ENCODE measurements at regions not wholly inside any gene's neighbourhood (a gene's known extent, or its start where the extent isn't known, plus 50 kb on each side); places are given as distances from the start of the nearest gene placed in this dataset.

DNA sequence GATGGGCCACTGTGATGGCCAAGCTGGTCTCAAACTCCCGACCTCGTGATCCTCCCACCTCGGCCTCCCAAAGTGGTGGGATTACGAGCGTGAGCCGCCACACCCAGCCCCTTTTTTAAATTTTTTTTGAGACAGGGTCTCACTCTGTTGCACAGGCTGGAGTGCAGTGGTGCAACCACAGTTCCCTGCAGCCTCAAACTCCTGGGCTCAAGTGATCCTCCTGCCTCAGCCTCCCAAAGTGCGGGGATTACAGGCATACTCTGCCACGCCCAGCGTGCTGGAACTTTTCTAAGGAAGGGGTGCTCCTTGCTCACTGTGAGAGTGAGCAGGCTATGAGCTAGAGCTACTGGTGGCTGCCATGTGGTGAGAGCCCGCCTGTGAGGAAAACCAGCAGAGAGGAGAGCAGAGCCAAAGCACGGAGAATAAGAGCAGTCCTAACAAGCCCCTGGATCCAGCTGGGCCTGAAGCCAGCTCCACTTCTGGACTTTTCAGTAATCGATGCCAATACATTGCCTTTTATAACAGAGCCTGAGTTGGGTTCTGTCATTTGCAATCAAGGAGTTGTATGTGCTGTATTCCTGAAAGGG, 75.5 kb upstream of the UNC5A start:
- DNase-seq (ENCODE audit: extremely low spot score, unreplicated experiment) = peak; percentile 51
- Mint-ChIP-seq H3K4me1 (ENCODE audit: unreplicated experiment) (peaks cover 23% of the 10 kb centered on the region), H3K9me3 (no peaks in the 10 kb centered on the region), H3K27ac (no peak overlapping the region), H3K36me3 (no peaks in the 10 kb centered on the region), H3K27me3 (peaks cover 29% of the 10 kb centered on the region), H3K4me3 (no peak overlapping the region)
- TF ChIP-seq, protein P1, sequence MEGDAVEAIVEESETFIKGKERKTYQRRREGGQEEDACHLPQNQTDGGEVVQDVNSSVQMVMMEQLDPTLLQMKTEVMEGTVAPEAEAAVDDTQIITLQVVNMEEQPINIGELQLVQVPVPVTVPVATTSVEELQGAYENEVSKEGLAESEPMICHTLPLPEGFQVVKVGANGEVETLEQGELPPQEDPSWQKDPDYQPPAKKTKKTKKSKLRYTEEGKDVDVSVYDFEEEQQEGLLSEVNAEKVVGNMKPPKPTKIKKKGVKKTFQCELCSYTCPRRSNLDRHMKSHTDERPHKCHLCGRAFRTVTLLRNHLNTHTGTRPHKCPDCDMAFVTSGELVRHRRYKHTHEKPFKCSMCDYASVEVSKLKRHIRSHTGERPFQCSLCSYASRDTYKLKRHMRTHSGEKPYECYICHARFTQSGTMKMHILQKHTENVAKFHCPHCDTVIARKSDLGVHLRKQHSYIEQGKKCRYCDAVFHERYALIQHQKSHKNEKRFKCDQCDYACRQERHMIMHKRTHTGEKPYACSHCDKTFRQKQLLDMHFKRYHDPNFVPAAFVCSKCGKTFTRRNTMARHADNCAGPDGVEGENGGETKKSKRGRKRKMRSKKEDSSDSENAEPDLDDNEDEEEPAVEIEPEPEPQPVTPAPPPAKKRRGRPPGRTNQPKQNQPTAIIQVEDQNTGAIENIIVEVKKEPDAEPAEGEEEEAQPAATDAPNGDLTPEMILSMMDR (conservative IDR thresholded peaks at IDR 0.05) = no peak

DNA sequence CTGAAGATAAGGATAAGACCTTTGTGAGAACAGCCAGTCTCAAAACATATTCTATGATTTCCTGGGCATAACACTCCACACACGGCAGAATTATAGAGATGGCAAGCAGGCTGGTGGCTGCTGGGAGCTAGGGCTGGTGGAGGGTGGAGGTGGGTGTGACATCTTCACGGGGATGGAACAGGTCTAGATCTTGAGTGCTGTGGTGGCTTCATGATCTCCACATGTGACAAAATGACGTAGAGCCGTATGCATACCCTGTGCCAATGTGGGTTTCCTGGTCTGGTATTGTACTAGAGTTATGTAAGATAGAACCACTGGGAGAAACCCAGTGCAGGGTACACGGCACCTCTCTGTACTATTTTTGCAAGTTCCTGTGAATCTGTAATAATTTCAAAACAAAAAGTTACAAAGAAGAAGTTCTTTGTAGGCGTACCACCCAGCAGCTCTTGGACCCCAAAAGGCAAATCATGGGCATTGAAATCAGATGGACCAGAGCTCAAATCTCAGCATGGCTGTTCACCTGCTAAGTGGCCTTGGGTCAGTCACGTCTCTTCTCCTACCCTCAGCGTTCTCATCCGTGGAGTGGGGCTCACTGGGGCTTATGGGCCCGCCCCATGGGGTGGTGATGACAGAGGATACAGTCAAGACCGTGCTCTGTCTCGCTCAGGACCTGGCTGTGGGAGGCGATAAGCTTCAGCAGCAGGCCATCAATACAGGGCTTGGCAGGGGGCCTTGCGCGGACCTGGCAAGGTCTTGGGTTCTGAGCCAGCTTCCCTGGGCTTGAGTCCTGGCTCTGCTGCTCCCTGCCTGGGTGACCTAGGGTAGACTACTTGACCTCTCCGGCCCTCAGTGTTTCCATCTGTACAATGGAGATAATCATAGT, 74.7 kb upstream of the UNC5A start:
- H3K4me3 Mint-ChIP-seq = no peak overlapping the region
- TF ChIP-seq, protein P1 (conservative IDR thresholded peaks at IDR 0.05) = no peak
- peaks cover 34% of the 10 kb centered on the region for H3K27me3 Mint-ChIP-seq
- H3K27ac Mint-ChIP-seq = no peak overlapping the region
- peaks cover 27% of the 10 kb centered on the region for H3K4me1 Mint-ChIP-seq (ENCODE audit: unreplicated experiment)
- DNase-seq (ENCODE audit: extremely low spot score, unreplicated experiment) = peak; percentile 63
- H3K9me3 Mint-ChIP-seq = no peaks in the 10 kb centered on the region
- no peaks in the 10 kb centered on the region for H3K36me3 Mint-ChIP-seq

DNA sequence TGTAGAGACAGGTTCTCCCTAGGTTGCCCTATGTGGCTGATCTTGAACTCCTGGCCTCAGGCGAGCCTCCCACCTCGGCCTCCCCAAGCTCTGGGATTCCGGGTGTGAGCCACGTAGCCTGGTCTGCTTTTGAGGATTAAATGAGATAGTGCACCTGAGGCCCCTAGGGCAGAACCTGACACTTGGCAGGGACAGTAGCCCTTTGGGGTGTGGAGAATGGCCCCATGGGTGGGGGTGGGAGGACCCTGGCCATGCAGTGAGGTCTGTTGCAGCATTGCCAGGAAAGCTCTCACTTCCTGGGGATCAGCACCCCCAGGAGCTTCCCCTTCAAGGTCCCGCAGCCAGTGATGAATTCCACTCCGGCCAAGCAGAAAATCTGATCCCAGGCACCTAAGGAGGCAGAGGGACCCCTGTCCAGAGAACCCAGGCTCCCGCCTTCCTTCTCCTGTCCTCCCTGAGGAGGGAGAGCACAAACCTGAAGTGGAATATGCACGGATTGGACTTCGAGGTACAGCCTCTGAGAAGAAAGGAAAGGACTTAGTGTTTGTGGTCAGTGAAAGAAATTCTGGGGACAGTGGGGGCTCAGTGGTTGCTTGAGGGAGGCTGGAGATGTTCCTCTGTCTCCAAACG, 73.9 kb upstream of the UNC5A start:
- peak; percentile 62 for DNase-seq (ENCODE audit: extremely low spot score, unreplicated experiment)
- Mint-ChIP-seq H3K27ac (peak overlapping the region; percentile 33), H3K4me3 (peak overlapping the region; percentile 40), H3K4me1 (ENCODE audit: unreplicated experiment) (peaks cover 28% of the 10 kb centered on the region), H3K36me3 (no peaks in the 10 kb centered on the region), H3K27me3 (peaks cover 28% of the 10 kb centered on the region), H3K9me3 (no peaks in the 10 kb centered on the region)
- TF ChIP-seq, protein P1 (conservative IDR thresholded peaks at IDR 0.05) = no peak

DNA sequence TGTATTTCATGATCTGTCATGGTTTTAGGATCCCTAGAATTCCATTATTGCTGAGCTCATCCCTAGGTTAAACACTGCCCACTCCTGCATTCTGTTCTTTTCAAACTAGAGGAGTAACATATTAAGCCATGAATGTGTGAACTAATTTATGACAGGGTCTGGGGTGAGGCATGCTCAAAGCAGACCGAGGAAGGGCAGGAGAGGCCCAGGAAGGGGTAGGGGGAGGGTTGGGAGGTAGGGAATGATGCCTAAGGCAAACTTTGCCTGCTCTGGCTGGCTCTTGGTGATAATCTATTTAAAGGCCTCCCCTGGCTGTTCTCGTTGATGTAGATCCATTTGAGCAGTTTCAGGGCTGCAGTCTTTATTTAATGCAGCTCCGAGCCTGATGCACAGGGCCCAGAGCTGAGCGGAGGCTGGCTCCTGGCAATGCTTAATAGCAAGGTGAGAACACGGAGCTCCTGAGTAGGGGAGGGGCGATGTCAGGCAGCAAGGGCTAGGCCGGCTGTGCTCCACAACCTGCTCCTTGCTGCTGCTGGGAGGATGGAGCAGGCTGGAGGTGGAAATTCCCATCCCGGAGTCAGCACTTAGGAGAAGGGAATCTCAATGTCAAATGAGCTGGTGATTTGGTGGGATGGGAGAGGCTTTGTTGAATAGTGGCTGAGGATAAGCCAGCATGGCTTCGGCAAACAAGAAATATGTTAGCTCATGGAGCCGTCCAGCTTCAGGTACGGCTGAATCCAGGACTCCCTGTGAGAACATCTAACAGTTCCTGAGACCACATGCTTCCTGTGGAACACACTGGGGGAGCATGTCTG, 73.2 kb upstream of the UNC5A start:
- Mint-ChIP-seq H3K9me3 (no peaks in the 10 kb centered on the region), H3K4me1 (ENCODE audit: unreplicated experiment) (peaks cover 36% of the 10 kb centered on the region), H3K36me3 (no peaks in the 10 kb centered on the region), H3K27ac (peak overlapping the region; percentile 33), H3K27me3 (peaks cover 31% of the 10 kb centered on the region), H3K4me3 (peak overlapping the region; percentile 60)
- DNase-seq (ENCODE audit: extremely low spot score, unreplicated experiment) = peak; percentile 54
- TF ChIP-seq, protein P1 (conservative IDR thresholded peaks at IDR 0.05) = no peak
